ENCODE measurements at regions not wholly inside any gene's neighbourhood (a gene's known extent, or its start where the extent isn't known, plus 50 kb on each side); places are given as distances from the start of the nearest gene placed in this dataset.

GRCh38 chr6:95078457-95078856 is 498.9 kb upstream of the MANEA start:
- TF ChIP-seq MLX (CRISPR knock-in tag; IDR thresholded peaks at IDR 0.05): no peak
- TF ChIP-seq, protein P1, sequence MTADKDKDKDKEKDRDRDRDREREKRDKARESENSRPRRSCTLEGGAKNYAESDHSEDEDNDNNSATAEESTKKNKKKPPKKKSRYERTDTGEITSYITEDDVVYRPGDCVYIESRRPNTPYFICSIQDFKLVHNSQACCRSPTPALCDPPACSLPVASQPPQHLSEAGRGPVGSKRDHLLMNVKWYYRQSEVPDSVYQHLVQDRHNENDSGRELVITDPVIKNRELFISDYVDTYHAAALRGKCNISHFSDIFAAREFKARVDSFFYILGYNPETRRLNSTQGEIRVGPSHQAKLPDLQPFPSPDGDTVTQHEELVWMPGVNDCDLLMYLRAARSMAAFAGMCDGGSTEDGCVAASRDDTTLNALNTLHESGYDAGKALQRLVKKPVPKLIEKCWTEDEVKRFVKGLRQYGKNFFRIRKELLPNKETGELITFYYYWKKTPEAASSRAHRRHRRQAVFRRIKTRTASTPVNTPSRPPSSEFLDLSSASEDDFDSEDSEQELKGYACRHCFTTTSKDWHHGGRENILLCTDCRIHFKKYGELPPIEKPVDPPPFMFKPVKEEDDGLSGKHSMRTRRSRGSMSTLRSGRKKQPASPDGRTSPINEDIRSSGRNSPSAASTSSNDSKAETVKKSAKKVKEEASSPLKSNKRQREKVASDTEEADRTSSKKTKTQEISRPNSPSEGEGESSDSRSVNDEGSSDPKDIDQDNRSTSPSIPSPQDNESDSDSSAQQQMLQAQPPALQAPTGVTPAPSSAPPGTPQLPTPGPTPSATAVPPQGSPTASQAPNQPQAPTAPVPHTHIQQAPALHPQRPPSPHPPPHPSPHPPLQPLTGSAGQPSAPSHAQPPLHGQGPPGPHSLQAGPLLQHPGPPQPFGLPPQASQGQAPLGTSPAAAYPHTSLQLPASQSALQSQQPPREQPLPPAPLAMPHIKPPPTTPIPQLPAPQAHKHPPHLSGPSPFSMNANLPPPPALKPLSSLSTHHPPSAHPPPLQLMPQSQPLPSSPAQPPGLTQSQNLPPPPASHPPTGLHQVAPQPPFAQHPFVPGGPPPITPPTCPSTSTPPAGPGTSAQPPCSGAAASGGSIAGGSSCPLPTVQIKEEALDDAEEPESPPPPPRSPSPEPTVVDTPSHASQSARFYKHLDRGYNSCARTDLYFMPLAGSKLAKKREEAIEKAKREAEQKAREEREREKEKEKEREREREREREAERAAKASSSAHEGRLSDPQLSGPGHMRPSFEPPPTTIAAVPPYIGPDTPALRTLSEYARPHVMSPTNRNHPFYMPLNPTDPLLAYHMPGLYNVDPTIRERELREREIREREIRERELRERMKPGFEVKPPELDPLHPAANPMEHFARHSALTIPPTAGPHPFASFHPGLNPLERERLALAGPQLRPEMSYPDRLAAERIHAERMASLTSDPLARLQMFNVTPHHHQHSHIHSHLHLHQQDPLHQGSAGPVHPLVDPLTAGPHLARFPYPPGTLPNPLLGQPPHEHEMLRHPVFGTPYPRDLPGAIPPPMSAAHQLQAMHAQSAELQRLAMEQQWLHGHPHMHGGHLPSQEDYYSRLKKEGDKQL (CRISPR knock-in tag; IDR thresholded peaks at IDR 0.05; ENCODE audit: low read depth): no peak
- TF ChIP-seq, protein P2, sequence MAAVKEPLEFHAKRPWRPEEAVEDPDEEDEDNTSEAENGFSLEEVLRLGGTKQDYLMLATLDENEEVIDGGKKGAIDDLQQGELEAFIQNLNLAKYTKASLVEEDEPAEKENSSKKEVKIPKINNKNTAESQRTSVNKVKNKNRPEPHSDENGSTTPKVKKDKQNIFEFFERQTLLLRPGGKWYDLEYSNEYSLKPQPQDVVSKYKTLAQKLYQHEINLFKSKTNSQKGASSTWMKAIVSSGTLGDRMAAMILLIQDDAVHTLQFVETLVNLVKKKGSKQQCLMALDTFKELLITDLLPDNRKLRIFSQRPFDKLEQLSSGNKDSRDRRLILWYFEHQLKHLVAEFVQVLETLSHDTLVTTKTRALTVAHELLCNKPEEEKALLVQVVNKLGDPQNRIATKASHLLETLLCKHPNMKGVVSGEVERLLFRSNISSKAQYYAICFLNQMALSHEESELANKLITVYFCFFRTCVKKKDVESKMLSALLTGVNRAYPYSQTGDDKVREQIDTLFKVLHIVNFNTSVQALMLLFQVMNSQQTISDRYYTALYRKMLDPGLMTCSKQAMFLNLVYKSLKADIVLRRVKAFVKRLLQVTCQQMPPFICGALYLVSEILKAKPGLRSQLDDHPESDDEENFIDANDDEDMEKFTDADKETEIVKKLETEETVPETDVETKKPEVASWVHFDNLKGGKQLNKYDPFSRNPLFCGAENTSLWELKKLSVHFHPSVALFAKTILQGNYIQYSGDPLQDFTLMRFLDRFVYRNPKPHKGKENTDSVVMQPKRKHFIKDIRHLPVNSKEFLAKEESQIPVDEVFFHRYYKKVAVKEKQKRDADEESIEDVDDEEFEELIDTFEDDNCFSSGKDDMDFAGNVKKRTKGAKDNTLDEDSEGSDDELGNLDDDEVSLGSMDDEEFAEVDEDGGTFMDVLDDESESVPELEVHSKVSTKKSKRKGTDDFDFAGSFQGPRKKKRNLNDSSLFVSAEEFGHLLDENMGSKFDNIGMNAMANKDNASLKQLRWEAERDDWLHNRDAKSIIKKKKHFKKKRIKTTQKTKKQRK (IDR thresholded peaks at IDR 0.05; ENCODE audit: low read length): no peak
- TF ChIP-seq ZFX (CRISPR knock-in tag; IDR thresholded peaks at IDR 0.05; ENCODE audit: low read depth): no peak
- no peak for TF ChIP-seq POLR2AphosphoS5 (IDR thresholded peaks at IDR 0.05; ENCODE audit: low read depth, low read length)
- TF ChIP-seq ZFYVE20 (CRISPR knock-in tag; IDR thresholded peaks at IDR 0.05; ENCODE audit: borderline replicate concordance, low read depth): no peak
- TF ChIP-seq EP300 (IDR thresholded peaks at IDR 0.05; ENCODE audit: low read depth in 2 of 2, low read length in 2 of 2): no peak
- TF ChIP-seq EP300 (CRISPR knock-in tag; IDR thresholded peaks at IDR 0.05; ENCODE audit: borderline replicate concordance): no peak
- TF ChIP-seq, protein P3, sequence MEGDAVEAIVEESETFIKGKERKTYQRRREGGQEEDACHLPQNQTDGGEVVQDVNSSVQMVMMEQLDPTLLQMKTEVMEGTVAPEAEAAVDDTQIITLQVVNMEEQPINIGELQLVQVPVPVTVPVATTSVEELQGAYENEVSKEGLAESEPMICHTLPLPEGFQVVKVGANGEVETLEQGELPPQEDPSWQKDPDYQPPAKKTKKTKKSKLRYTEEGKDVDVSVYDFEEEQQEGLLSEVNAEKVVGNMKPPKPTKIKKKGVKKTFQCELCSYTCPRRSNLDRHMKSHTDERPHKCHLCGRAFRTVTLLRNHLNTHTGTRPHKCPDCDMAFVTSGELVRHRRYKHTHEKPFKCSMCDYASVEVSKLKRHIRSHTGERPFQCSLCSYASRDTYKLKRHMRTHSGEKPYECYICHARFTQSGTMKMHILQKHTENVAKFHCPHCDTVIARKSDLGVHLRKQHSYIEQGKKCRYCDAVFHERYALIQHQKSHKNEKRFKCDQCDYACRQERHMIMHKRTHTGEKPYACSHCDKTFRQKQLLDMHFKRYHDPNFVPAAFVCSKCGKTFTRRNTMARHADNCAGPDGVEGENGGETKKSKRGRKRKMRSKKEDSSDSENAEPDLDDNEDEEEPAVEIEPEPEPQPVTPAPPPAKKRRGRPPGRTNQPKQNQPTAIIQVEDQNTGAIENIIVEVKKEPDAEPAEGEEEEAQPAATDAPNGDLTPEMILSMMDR (CRISPR knock-in tag; IDR thresholded peaks at IDR 0.05): no peak
- no peak for TF ChIP-seq ATF6 (CRISPR knock-in tag; conservative IDR thresholded peaks at IDR 0.05)
